ENCODE measurements at regions not wholly inside any gene's neighbourhood (a gene's known extent, or its start where the extent isn't known, plus 50 kb on each side); places are given as distances from the start of the nearest gene placed in this dataset.
"Not testable (repeated sequence)": the region's sequence is repeated elsewhere in the genome, so short reads cannot be mapped to it uniquely, and the experiment has no call there.

- peaks cover 0 to 4% of the 10 kb centered on the region in 2 donors for H3K4me1 ChIP-seq (ENCODE audit: control insufficient read depth in 1 of 2, insufficient read depth in 2 of 2, low read length in 2 of 2)
- H3K9ac ChIP-seq (ENCODE audit: low read depth in 1 of 2, low read length in 2 of 2) = no peak overlapping the region
- H3K27ac ChIP-seq (ENCODE audit: low read depth, low read length) = no peak overlapping the region
- no peaks in the 10 kb centered on the region for H3K36me3 ChIP-seq (ENCODE audit: control insufficient read depth in 1 of 2, insufficient read depth in 2 of 2, low read length in 2 of 2)
- H3K9me3 ChIP-seq (ENCODE audit: control insufficient read depth in 1 of 2, low read length in 2 of 2) = peaks cover 0 to 3% of the 10 kb centered on the region in 2 donors
- H3K4me3 ChIP-seq (ENCODE audit: low read depth in 1 of 2, low read length in 2 of 2) = no peak overlapping the region
- no peaks in the 10 kb centered on the region for H3K27me3 ChIP-seq (ENCODE audit: control insufficient read depth in 1 of 2, insufficient read depth in 2 of 2, low read length in 2 of 2)
Measured at GRCh38 chr17:63278728-63279442, 167.2 kb downstream of the CYB561 start.

- Histone ChIP-seq H3K9me3 (ENCODE audit: control insufficient read depth in 1 of 2, low read length in 2 of 2) (peaks cover 0 to 3% of the 10 kb centered on the region in 2 donors), H3K27me3 (ENCODE audit: control insufficient read depth in 1 of 2, insufficient read depth in 2 of 2, low read length in 2 of 2) (no peaks in the 10 kb centered on the region), H3K9ac (ENCODE audit: low read depth in 1 of 2, low read length in 2 of 2) (no peak overlapping the region), H3K36me3 (ENCODE audit: control insufficient read depth in 1 of 2, insufficient read depth in 2 of 2, low read length in 2 of 2) (no peaks in the 10 kb centered on the region), H3K4me3 (ENCODE audit: low read depth in 1 of 2, low read length in 2 of 2) (no peak overlapping the region), H3K4me1 (ENCODE audit: control insufficient read depth in 1 of 2, insufficient read depth in 2 of 2, low read length in 2 of 2) (peaks cover 0 to 4% of the 10 kb centered on the region in 2 donors), H3K27ac (ENCODE audit: low read depth, low read length) (no peak overlapping the region)
Measured at GRCh38 chr17:63279498-63280230, 166.4 kb downstream of the CYB561 start.

GRCh38 chr17:63282455-63282854, 163.7 kb downstream of the CYB561 start:
- peaks cover 0 to 20% of the 10 kb centered on the region in 2 donors for H3K9me3 ChIP-seq (ENCODE audit: control insufficient read depth in 1 of 2, low read length in 2 of 2)
- no peak overlapping the region for H3K9ac ChIP-seq (ENCODE audit: low read depth in 1 of 2, low read length in 2 of 2)
- no peaks in the 10 kb centered on the region for H3K36me3 ChIP-seq (ENCODE audit: control insufficient read depth in 1 of 2, insufficient read depth in 2 of 2, low read length in 2 of 2)
- no peak overlapping the region for H3K27ac ChIP-seq (ENCODE audit: low read depth, low read length)
- H3K4me1 ChIP-seq (ENCODE audit: control insufficient read depth in 1 of 2, insufficient read depth in 2 of 2, low read length in 2 of 2) = no peaks in the 10 kb centered on the region
- H3K27me3 ChIP-seq (ENCODE audit: control insufficient read depth in 1 of 2, insufficient read depth in 2 of 2, low read length in 2 of 2) = no peaks in the 10 kb centered on the region
- H3K4me3 ChIP-seq (ENCODE audit: low read depth in 1 of 2, low read length in 2 of 2) = no peak overlapping the region

GRCh38 chr17:63285551-63285950, 160.6 kb downstream of the CYB561 start:
- Histone ChIP-seq H3K27ac (ENCODE audit: low read depth, low read length) (no peak overlapping the region), H3K36me3 (ENCODE audit: control insufficient read depth in 1 of 2, insufficient read depth in 2 of 2, low read length in 2 of 2) (no peaks in the 10 kb centered on the region), H3K9me3 (ENCODE audit: control insufficient read depth in 1 of 2, low read length in 2 of 2) (peaks cover 0 to 20% of the 10 kb centered on the region in 2 donors), H3K27me3 (ENCODE audit: control insufficient read depth in 1 of 2, insufficient read depth in 2 of 2, low read length in 2 of 2) (no peaks in the 10 kb centered on the region), H3K4me3 (ENCODE audit: low read depth in 1 of 2, low read length in 2 of 2) (no peak overlapping the region), H3K4me1 (ENCODE audit: control insufficient read depth in 1 of 2, insufficient read depth in 2 of 2, low read length in 2 of 2) (no peaks in the 10 kb centered on the region), H3K9ac (ENCODE audit: low read depth in 1 of 2, low read length in 2 of 2) (no peak overlapping the region)

GRCh38 chr17:63286254-63286653, 159.9 kb downstream of the CYB561 start:
- H3K4me3 ChIP-seq (ENCODE audit: low read depth in 1 of 2, low read length in 2 of 2) = no peak overlapping the region
- no peaks in the 10 kb centered on the region for H3K4me1 ChIP-seq (ENCODE audit: control insufficient read depth in 1 of 2, insufficient read depth in 2 of 2, low read length in 2 of 2)
- H3K36me3 ChIP-seq (ENCODE audit: control insufficient read depth in 1 of 2, insufficient read depth in 2 of 2, low read length in 2 of 2) = no peaks in the 10 kb centered on the region
- H3K9ac ChIP-seq (ENCODE audit: low read depth in 1 of 2, low read length in 2 of 2) = no peak overlapping the region
- H3K27me3 ChIP-seq (ENCODE audit: control insufficient read depth in 1 of 2, insufficient read depth in 2 of 2, low read length in 2 of 2) = no peaks in the 10 kb centered on the region
- no peak overlapping the region for H3K27ac ChIP-seq (ENCODE audit: low read depth, low read length)
- peaks cover 0 to 20% of the 10 kb centered on the region in 2 donors for H3K9me3 ChIP-seq (ENCODE audit: control insufficient read depth in 1 of 2, low read length in 2 of 2)

- not testable (repeated sequence) for H3K27ac ChIP-seq (ENCODE audit: low read depth, low read length); H3K4me3 ChIP-seq (ENCODE audit: low read depth in 1 of 2, low read length in 2 of 2); H3K27me3 ChIP-seq (ENCODE audit: control insufficient read depth in 1 of 2, insufficient read depth in 2 of 2, low read length in 2 of 2); H3K4me1 ChIP-seq (ENCODE audit: control insufficient read depth in 1 of 2, insufficient read depth in 2 of 2, low read length in 2 of 2); H3K36me3 ChIP-seq (ENCODE audit: control insufficient read depth in 1 of 2, insufficient read depth in 2 of 2, low read length in 2 of 2); H3K9ac ChIP-seq (ENCODE audit: low read depth in 1 of 2, low read length in 2 of 2)
- peaks cover 0 to 20% of the 10 kb centered on the region in 2 donors for H3K9me3 ChIP-seq (ENCODE audit: control insufficient read depth in 1 of 2, low read length in 2 of 2)
Measured at GRCh38 chr17:63287006-63287405, 159.1 kb downstream of the CYB561 start.

GRCh38 chr17:63289931-63290330, 156.2 kb downstream of the CYB561 start:
- no peaks in the 10 kb centered on the region for H3K36me3 ChIP-seq (ENCODE audit: control insufficient read depth in 1 of 2, insufficient read depth in 2 of 2, low read length in 2 of 2)
- no peak overlapping the region for H3K4me3 ChIP-seq (ENCODE audit: low read depth in 1 of 2, low read length in 2 of 2)
- peaks cover 0 to 17% of the 10 kb centered on the region in 2 donors for H3K9me3 ChIP-seq (ENCODE audit: control insufficient read depth in 1 of 2, low read length in 2 of 2)
- peaks cover 0 to 5% of the 10 kb centered on the region in 2 donors for H3K4me1 ChIP-seq (ENCODE audit: control insufficient read depth in 1 of 2, insufficient read depth in 2 of 2, low read length in 2 of 2)
- no peak overlapping the region for H3K27ac ChIP-seq (ENCODE audit: low read depth, low read length)
- H3K27me3 ChIP-seq (ENCODE audit: control insufficient read depth in 1 of 2, insufficient read depth in 2 of 2, low read length in 2 of 2) = no peaks in the 10 kb centered on the region
- no peak overlapping the region for H3K9ac ChIP-seq (ENCODE audit: low read depth in 1 of 2, low read length in 2 of 2)

GRCh38 chr17:63290351-63290750, 155.8 kb downstream of the CYB561 start:
- peaks cover 0 to 5% of the 10 kb centered on the region in 2 donors for H3K4me1 ChIP-seq (ENCODE audit: control insufficient read depth in 1 of 2, insufficient read depth in 2 of 2, low read length in 2 of 2)
- H3K27me3 ChIP-seq (ENCODE audit: control insufficient read depth in 1 of 2, insufficient read depth in 2 of 2, low read length in 2 of 2) = no peaks in the 10 kb centered on the region
- peaks cover 0 to 17% of the 10 kb centered on the region in 2 donors for H3K9me3 ChIP-seq (ENCODE audit: control insufficient read depth in 1 of 2, low read length in 2 of 2)
- no peak overlapping the region for H3K4me3 ChIP-seq (ENCODE audit: low read depth in 1 of 2, low read length in 2 of 2)
- H3K27ac ChIP-seq (ENCODE audit: low read depth, low read length) = no peak overlapping the region
- H3K36me3 ChIP-seq (ENCODE audit: control insufficient read depth in 1 of 2, insufficient read depth in 2 of 2, low read length in 2 of 2) = no peaks in the 10 kb centered on the region
- no peak overlapping the region for H3K9ac ChIP-seq (ENCODE audit: low read depth in 1 of 2, low read length in 2 of 2)

- H3K36me3 ChIP-seq (ENCODE audit: control insufficient read depth in 1 of 2, insufficient read depth in 2 of 2, low read length in 2 of 2) = no peaks in the 10 kb centered on the region
- peaks cover 0 to 5% of the 10 kb centered on the region in 2 donors for H3K4me1 ChIP-seq (ENCODE audit: control insufficient read depth in 1 of 2, insufficient read depth in 2 of 2, low read length in 2 of 2)
- no peaks in the 10 kb centered on the region for H3K27me3 ChIP-seq (ENCODE audit: control insufficient read depth in 1 of 2, insufficient read depth in 2 of 2, low read length in 2 of 2)
- H3K9ac ChIP-seq (ENCODE audit: low read depth in 1 of 2, low read length in 2 of 2) = no peak overlapping the region
- H3K9me3 ChIP-seq (ENCODE audit: control insufficient read depth in 1 of 2, low read length in 2 of 2) = peaks cover 0 to 13% of the 10 kb centered on the region in 2 donors
- no peak overlapping the region for H3K4me3 ChIP-seq (ENCODE audit: low read depth in 1 of 2, low read length in 2 of 2)
- H3K27ac ChIP-seq (ENCODE audit: low read depth, low read length) = no peak overlapping the region
Measured at GRCh38 chr17:63290784-63291183, 155.3 kb downstream of the CYB561 start.

- Histone ChIP-seq H3K36me3 (ENCODE audit: control insufficient read depth in 1 of 2, insufficient read depth in 2 of 2, low read length in 2 of 2) (no peaks in the 10 kb centered on the region), H3K27me3 (ENCODE audit: control insufficient read depth in 1 of 2, insufficient read depth in 2 of 2, low read length in 2 of 2) (no peaks in the 10 kb centered on the region), H3K4me3 (ENCODE audit: low read depth in 1 of 2, low read length in 2 of 2) (no peak overlapping the region), H3K9ac (ENCODE audit: low read depth in 1 of 2, low read length in 2 of 2) (no peak overlapping the region), H3K9me3 (ENCODE audit: control insufficient read depth in 1 of 2, low read length in 2 of 2) (peaks cover 2 to 13% of the 10 kb centered on the region in 2 donors), H3K27ac (ENCODE audit: low read depth, low read length) (no peak overlapping the region), H3K4me1 (ENCODE audit: control insufficient read depth in 1 of 2, insufficient read depth in 2 of 2, low read length in 2 of 2) (peaks cover 0 to 5% of the 10 kb centered on the region in 2 donors)
Measured at GRCh38 chr17:63291258-63291657, 154.8 kb downstream of the CYB561 start.

Data from duodenal mucosa (tissue), 2 donors.